Neural crest cell (in vitro differentiated cells): ENCODE measurements at regions not wholly inside any gene's neighbourhood (a gene's known extent, or its start where the extent isn't known, plus 50 kb on each side); places are given as distances from the start of the nearest gene placed in this dataset.

Source experiments
- DNase-seq: peaks from one replicate; pipeline ENCODE4 v3.0.0; 2021; ENCODE audit warnings: low read depth, mixed read lengths, low spot score
- H3K27ac Mint-ChIP-seq: one replicate; pipeline ENCODE4 v1.8.0; 2021; ENCODE audit warnings: mild to moderate bottlenecking, mixed read lengths; ENCODE audit not compliant: unreplicated experiment
- H3K27me3 Mint-ChIP-seq: 2 replicates; pipeline ENCODE4 v1.8.0; 2021; ENCODE audit warnings: low read depth, mild to moderate bottlenecking, mixed read lengths
- H3K36me3 Mint-ChIP-seq: 2 replicates; pipeline ENCODE4 v1.8.0; 2021; ENCODE audit warnings: low read depth, mild to moderate bottlenecking, mixed read lengths
- H3K4me1 Mint-ChIP-seq: 2 replicates; pipeline ENCODE4 v1.8.0; 2021; ENCODE audit warnings: mixed read lengths
- H3K4me3 Mint-ChIP-seq: one replicate; pipeline ENCODE4 v1.8.0; 2021; ENCODE audit warnings: mild to moderate bottlenecking, mixed read lengths
- H3K9me3 Mint-ChIP-seq: 2 replicates; pipeline ENCODE4 v1.8.0; 2021; ENCODE audit warnings: mixed read lengths
- TF ChIP-seq, protein P1 (sequence below): fragments of 200-600 bp; sonication (generic); conservative IDR thresholded peaks from 2 replicates; pipeline ENCODE4 v1.5.0; 2021; ENCODE audit warnings: antibody characterized with exemption, mild to moderate bottlenecking

DNA sequence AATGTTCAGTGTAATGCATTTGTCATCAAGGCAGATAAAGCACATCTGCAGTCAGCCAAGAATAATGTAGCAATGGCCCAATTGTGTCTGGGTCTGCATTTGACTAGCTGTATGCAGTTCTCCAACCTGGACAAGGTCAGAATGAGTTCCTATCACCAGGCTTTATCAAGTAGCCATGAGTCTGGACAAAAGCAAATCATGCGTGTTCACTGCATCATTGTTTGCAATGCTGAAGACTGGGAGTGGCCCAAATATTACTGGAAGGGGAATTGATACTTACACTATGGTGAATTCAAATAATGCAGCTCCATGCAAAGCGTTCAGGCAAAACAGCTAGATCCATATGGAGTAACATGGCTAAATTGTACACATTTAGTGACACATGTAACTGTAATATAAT, 250.9 kb downstream of the TOX3 start:
- Mint-ChIP-seq H3K4me3 (no peak overlapping the region), H3K27me3 (no peaks in the 10 kb centered on the region), H3K36me3 (no peaks in the 10 kb centered on the region), H3K9me3 (peaks cover 4% of the 10 kb centered on the region), H3K4me1 (peaks cover 8% of the 10 kb centered on the region), H3K27ac (no peak overlapping the region)
- TF ChIP-seq, protein P1, sequence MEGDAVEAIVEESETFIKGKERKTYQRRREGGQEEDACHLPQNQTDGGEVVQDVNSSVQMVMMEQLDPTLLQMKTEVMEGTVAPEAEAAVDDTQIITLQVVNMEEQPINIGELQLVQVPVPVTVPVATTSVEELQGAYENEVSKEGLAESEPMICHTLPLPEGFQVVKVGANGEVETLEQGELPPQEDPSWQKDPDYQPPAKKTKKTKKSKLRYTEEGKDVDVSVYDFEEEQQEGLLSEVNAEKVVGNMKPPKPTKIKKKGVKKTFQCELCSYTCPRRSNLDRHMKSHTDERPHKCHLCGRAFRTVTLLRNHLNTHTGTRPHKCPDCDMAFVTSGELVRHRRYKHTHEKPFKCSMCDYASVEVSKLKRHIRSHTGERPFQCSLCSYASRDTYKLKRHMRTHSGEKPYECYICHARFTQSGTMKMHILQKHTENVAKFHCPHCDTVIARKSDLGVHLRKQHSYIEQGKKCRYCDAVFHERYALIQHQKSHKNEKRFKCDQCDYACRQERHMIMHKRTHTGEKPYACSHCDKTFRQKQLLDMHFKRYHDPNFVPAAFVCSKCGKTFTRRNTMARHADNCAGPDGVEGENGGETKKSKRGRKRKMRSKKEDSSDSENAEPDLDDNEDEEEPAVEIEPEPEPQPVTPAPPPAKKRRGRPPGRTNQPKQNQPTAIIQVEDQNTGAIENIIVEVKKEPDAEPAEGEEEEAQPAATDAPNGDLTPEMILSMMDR, result no peak
- no peak for DNase-seq

DNA sequence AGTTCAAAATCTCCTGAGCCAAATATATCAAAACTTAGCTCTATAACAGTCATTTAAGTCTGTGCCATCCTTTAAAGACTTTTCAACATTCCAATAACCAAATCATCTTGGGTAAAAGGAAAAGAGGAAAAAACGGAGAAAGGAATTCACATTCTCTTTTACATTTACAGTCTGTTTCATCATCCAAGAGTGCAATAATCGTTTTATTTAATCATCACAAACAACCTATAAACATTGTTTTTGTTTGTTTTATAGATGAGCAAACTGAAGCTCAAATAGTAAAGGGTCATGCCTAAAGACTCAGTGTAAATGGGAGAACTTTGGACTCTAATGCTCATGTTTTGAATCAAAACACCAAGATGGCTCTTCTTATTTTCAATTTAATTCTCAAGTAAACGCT, 252.3 kb downstream of the TOX3 start:
- no peak overlapping the region for H3K4me3 Mint-ChIP-seq
- no peaks in the 10 kb centered on the region for H3K27me3 Mint-ChIP-seq
- H3K9me3 Mint-ChIP-seq, result peaks cover 4% of the 10 kb centered on the region
- TF ChIP-seq, protein P1, result no peak
- H3K4me1 Mint-ChIP-seq, result peaks cover 8% of the 10 kb centered on the region
- DNase-seq, result no peak
- no peaks in the 10 kb centered on the region for H3K36me3 Mint-ChIP-seq
- H3K27ac Mint-ChIP-seq, result no peak overlapping the region

DNA sequence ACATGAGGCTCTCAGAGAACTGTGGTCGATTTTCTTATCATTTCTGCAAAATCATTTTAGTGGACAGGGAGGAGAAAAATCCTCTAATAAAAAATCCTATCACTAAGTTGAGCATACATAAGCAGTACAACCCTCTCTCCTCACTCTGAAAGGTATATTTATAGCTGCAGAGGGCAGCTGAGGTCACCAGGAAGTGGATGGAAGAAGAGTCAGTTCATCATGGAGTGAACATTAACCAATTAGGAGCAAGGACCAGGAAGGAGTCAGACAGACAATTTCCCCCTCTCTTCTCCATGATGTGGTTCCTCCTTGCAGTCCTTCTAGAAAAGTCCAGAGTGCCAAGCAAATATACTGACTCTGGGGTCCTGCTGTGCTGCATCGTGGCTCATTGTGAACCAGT, 253.7 kb downstream of the TOX3 start:
- no peaks in the 10 kb centered on the region for H3K36me3 Mint-ChIP-seq
- DNase-seq, result no peak
- no peak overlapping the region for H3K27ac Mint-ChIP-seq
- peaks cover 4% of the 10 kb centered on the region for H3K9me3 Mint-ChIP-seq
- no peak overlapping the region for H3K4me3 Mint-ChIP-seq
- peaks cover 8% of the 10 kb centered on the region for H3K4me1 Mint-ChIP-seq
- H3K27me3 Mint-ChIP-seq, result no peaks in the 10 kb centered on the region
- TF ChIP-seq, protein P1, result no peak

DNA sequence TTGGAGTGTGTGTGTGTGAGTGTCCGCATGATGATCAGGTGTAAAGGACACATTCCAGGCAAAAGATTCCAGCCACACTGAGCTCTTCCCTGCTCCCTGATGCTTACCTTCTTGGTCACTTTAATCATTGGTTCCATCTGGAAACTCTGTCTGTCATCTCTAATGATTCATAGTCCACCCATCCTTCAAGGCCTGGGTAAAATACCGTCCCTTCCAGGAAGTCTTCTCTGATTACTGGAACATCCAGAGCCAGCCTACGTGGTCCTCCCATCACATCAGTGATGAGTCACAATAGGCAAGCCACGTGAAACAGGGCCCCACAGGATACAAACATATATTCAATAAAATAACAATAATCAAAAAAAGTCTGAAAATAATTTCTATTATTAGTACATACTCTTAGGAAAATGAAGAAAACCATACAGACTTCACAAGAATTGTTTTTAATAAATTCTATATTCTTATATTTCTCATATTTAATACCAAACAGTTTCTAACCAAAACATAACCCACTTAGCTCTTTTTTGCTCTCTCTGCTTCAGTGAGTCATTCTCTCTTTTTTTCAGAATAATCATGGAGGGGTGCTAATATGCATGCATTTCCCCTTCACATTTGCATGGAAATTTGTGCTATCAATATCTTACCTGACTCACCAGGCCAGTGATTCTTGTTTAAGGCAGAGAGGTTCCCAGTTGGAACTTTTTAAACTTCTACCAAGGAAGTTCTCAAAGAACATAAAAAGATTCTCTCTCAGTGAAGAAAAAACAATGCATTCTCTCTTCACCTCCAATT, 263.2 kb downstream of the TOX3 start:
- H3K27ac Mint-ChIP-seq, result no peak overlapping the region
- H3K9me3 Mint-ChIP-seq, result peaks cover 6% of the 10 kb centered on the region
- TF ChIP-seq, protein P1, result no peak
- H3K27me3 Mint-ChIP-seq, result no peaks in the 10 kb centered on the region
- H3K4me3 Mint-ChIP-seq, result no peak overlapping the region
- no peaks in the 10 kb centered on the region for H3K36me3 Mint-ChIP-seq
- no peak for DNase-seq
- H3K4me1 Mint-ChIP-seq, result no peaks in the 10 kb centered on the region

DNA sequence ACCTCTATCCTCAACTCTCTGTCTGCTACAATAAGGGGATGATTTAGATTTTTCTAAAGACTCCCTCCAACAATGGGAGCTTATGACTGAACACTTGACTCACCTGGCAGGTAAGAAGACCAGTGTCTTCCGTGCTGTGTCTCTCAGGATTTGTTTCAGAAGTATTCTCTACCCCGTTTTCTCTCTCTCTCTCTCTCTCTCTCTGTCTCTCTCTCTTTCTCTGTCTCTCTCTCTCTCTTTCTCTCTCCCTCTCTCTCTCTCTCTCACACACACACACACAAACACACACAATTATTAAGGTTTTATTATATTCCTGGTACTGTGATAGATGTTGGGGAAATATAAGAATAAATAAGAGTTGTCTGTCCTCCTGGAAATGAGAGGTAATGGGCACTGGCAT, 263.9 kb downstream of the TOX3 start:
- Mint-ChIP-seq H3K36me3 (no peaks in the 10 kb centered on the region), H3K27me3 (no peaks in the 10 kb centered on the region), H3K9me3 (peaks cover 6% of the 10 kb centered on the region), H3K27ac (no peak overlapping the region), H3K4me3 (no peak overlapping the region), H3K4me1 (no peaks in the 10 kb centered on the region)
- TF ChIP-seq, protein P1, result no peak
- DNase-seq, result no peak
